C4-2B (cell line): ENCODE measurements at regions not wholly inside any gene's neighbourhood (a gene's known extent, or its start where the extent isn't known, plus 50 kb on each side); places are given as distances from the start of the nearest gene placed in this dataset.

Experiments
- H3K27ac ChIP-seq: fragments of 450-650 bp; 2 replicates; pipeline ENCODE4 v1.5.1; 2017
- CTCF ChIP-seq: fragments of 450-650 bp; conservative IDR thresholded peaks from 2 replicates; pipeline ENCODE4 v1.5.1; 2017; ENCODE audit warnings: mild to moderate bottlenecking
- ZFX ChIP-seq: fragments of 450-650 bp; IDR thresholded peaks from 2 replicates; pipeline ENCODE4 v1.6.1; 2017

- TF ChIP-seq ZFX (no peak), CTCF (no peak)
- H3K27ac ChIP-seq = no peak overlapping the region
These were observed 265.0 kb upstream of the NWD2 start for GRCh38 chr4:36979533-36979932.

GRCh38 chr4:36990128-36990872, 254.2 kb upstream of the NWD2 start:
- TF ChIP-seq ZFX = no peak
- TF ChIP-seq CTCF = no peak
- no peak overlapping the region for H3K27ac ChIP-seq

- no peak overlapping the region for H3K27ac ChIP-seq
- TF ChIP-seq CTCF = no peak
- no peak for TF ChIP-seq ZFX
These were observed 246.8 kb upstream of the NWD2 start for GRCh38 chr4:36997727-36998126.

- H3K27ac ChIP-seq = no peak overlapping the region
- TF ChIP-seq CTCF (no peak), ZFX (no peak)
These were observed 244.3 kb upstream of the NWD2 start for GRCh38 chr4:37000281-37000680.

DNA sequence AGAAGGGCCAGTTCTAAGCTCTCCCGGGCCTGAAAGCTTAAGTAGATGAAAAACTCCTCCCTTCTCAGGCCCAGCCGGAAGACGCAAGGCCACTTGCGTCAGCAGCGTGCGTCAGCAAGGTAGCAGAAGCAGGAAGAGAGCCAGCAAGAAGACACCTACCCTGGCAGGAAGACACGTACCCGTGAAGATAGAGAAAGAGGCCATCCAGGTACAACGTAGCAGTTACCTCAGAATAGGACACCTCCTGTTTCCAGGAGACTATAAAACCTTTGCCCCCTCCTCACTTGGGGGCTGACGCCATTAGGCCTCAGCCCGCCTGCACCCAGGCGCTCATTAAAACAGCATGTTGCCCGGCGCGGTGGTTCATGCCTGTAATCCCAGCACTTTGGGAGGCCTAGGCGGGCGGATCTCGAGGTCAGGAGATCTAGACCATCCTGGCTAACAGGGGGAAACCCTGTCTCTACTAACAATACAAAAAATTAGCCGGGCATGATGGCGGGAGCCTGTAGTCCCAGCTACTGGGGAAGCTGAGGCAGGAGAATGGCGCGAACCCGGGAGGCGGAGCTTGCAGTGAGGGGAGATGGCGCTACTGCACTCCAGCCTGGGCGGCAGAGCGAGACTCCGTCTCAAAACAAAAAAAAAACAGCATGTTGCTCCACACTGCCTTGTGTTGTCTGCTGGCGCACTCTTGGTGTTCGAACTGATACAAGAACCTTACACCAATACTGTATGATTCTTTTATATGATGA, 242.7 kb upstream of the NWD2 start:
- H3K27ac ChIP-seq = no peak overlapping the region
- TF ChIP-seq ZFX (no peak), CTCF (no peak)

GRCh38 chr4:37002625-37003024, 241.9 kb upstream of the NWD2 start:
- H3K27ac ChIP-seq = no peak overlapping the region
- no peak for TF ChIP-seq CTCF

DNA sequence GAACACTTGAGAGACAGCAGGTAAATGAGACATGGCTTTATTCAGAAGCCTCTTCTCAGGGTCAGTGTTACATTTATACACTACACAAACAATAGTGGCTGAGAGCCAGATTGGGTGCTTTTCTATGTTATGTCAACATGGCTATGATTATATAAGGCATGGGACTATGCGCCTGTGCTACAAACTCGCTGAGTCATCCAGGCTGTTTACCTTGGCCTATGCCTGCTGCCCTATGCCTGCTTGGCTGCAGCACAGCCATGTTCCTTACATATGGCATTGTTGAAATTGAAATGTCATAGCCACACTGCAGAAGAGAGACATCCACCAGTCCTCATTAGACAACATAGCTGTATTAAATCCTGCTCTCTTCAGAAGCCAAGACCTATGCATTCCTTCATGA, 236.3 kb upstream of the NWD2 start:
- TF ChIP-seq CTCF = no peak
- peak; percentile 43; the same call in 1 of the 2 replicates for TF ChIP-seq ZFX
- H3K27ac ChIP-seq = peak overlapping the region; percentile 48; the same call in 1 of the 2 replicates
